Fibroblast of villous mesenchyme (primary cell): ENCODE measurements at regions not wholly inside any gene's neighbourhood (a gene's known extent, or its start where the extent isn't known, plus 50 kb on each side); places are given as distances from the start of the nearest gene placed in this dataset.

Experiments
- DNase-seq: peaks from one replicate; pipeline ENCODE4 v3.0.0-alpha.2; 2010; ENCODE audit warnings: low read depth
- H3K4me3 ChIP-seq: 2 replicates; pipeline ENCODE4 v1.5.1; 2011; ENCODE audit warnings: low read depth, mild to moderate bottlenecking, low read length
- CTCF ChIP-seq: IDR thresholded peaks from 2 replicates; pipeline ENCODE4 v1.5.1; 2012; ENCODE audit warnings: low read depth, mild to moderate bottlenecking, low read length; ENCODE audit not compliant: insufficient read depth

GRCh38 chr4:162727232-162727631 is 439.5 kb downstream of the NAF1 start:
- DNase-seq, result no peak

GRCh38 chr4:162715401-162715800 is 451.3 kb downstream of the NAF1 start:
- no peak for TF ChIP-seq CTCF

More at GRCh38 chr4:162727232-162727631, 439.5 kb downstream of the NAF1 start:
- no peak overlapping the region for H3K4me3 ChIP-seq
- no peak for TF ChIP-seq CTCF

GRCh38 chr4:162707962-162708361 is 458.7 kb downstream of the NAF1 start:
- TF ChIP-seq CTCF, result no peak
- DNase-seq, result no peak
- no peak overlapping the region for H3K4me3 ChIP-seq

More at GRCh38 chr4:162715401-162715800, 451.3 kb downstream of the NAF1 start:
- H3K4me3 ChIP-seq, result no peak overlapping the region
- DNase-seq, result no peak

GRCh38 chr4:162706632-162707031 is 460.1 kb downstream of the NAF1 start:
- TF ChIP-seq CTCF, result no peak
- H3K4me3 ChIP-seq, result no peak overlapping the region

GRCh38 chr4:162706051-162706450 is 460.6 kb downstream of the NAF1 start:
- DNase-seq, result no peak
- H3K4me3 ChIP-seq, result no peak overlapping the region
- TF ChIP-seq CTCF, result no peak

More at GRCh38 chr4:162706632-162707031, 460.1 kb downstream of the NAF1 start:
- DNase-seq, result no peak

- no peak for TF ChIP-seq CTCF
- H3K4me3 ChIP-seq, result no peak overlapping the region
- no peak for DNase-seq
Measured at GRCh38 chr4:162705130-162705803, 461.4 kb downstream of the NAF1 start.
